DND-41 (cell line): ENCODE measurements at regions not wholly inside any gene's neighbourhood (a gene's known extent, or its start where the extent isn't known, plus 50 kb on each side); places are given as distances from the start of the nearest gene placed in this dataset.

Source experiments
- ATAC-seq: fragments of 200-7000 bp; cut with Tn5 transposase; 3 replicates; pipeline ENCODE4 v1.9.1; 2021; ENCODE audit warnings: low read depth; ENCODE audit not compliant: insufficient read depth
- DNase-seq: peaks from one replicate; pipeline ENCODE4 v3.0.0-alpha.2; 2020
- H2AFZ ChIP-seq: 2 replicates; pipeline ENCODE4 v1.6.0; 2012; ENCODE audit warnings: low read depth, low read length
- H3K27ac ChIP-seq: 2 replicates; pipeline ENCODE4 v1.5.1; 2012; ENCODE audit warnings: low read length, inconsistent platforms
- H3K27me3 ChIP-seq: fragments of 200-600 bp; sonication (generic); 2 replicates; pipeline ENCODE4 v1.6.0; 2012; ENCODE audit warnings: low read length, mild to moderate bottlenecking, inconsistent platforms; ENCODE audit not compliant: insufficient read depth, poor library complexity
- H3K36me3 ChIP-seq: 2 replicates; pipeline ENCODE4 v1.5.1; 2012; ENCODE audit warnings: low read length, inconsistent platforms; ENCODE audit not compliant: insufficient read depth
- H3K4me1 ChIP-seq: 2 replicates; pipeline ENCODE4 v1.5.1; 2012; ENCODE audit warnings: mild to moderate bottlenecking, low read length; ENCODE audit not compliant: insufficient read depth
- H3K4me2 ChIP-seq: 2 replicates; pipeline ENCODE4 v1.6.0; 2012; ENCODE audit warnings: mild to moderate bottlenecking, moderate library complexity, low read length, inconsistent platforms; ENCODE audit not compliant: insufficient read depth
- H3K4me3 ChIP-seq, 2 experiments: fragments of 200-600 bp in 1 of 2; shearing (Covaris generic) in 1 of 2; 2 replicates each; pipeline ENCODE4 v1.5.1; 2012 to 2016; ENCODE audit warnings: inconsistent platforms in 2 of 2, low read length in 2 of 2, mild to moderate bottlenecking in 2 of 2, low read depth in 1 of 2, moderate library complexity in 1 of 2
- H3K79me2 ChIP-seq: 2 replicates; pipeline ENCODE4 v1.6.0; 2012; ENCODE audit warnings: low read length, inconsistent platforms; ENCODE audit not compliant: insufficient read depth
- H3K9ac ChIP-seq: 2 replicates; pipeline ENCODE4 v1.6.0; 2012; ENCODE audit warnings: low read depth, mild to moderate bottlenecking, inconsistent platforms, low read length, moderate library complexity
- H3K9me3 ChIP-seq: 2 replicates; pipeline ENCODE4 v1.5.1; 2012; ENCODE audit warnings: low read length, moderate library complexity, mild to moderate bottlenecking, inconsistent platforms; ENCODE audit not compliant: insufficient read depth, severe bottlenecking
- H4K20me1 ChIP-seq: 2 replicates; pipeline ENCODE4 v1.6.0; 2012; ENCODE audit warnings: low read length; ENCODE audit not compliant: insufficient read depth
- EZH2 ChIP-seq: IDR thresholded peaks from 3 replicates; pipeline ENCODE4 v1.6.1; 2012; ENCODE audit warnings: borderline replicate concordance, low read depth, mild to moderate bottlenecking, moderate library complexity, low read length, inconsistent platforms; ENCODE audit not compliant: severe bottlenecking
- TF ChIP-seq, protein P1 (sequence below): IDR thresholded peaks from 2 replicates; pipeline ENCODE4 v1.5.1; 2012; ENCODE audit warnings: borderline replicate concordance, low read length, moderate library complexity, mild to moderate bottlenecking; ENCODE audit not compliant: poor library complexity, severe bottlenecking; ENCODE audit errors: extremely low read depth

DNA sequence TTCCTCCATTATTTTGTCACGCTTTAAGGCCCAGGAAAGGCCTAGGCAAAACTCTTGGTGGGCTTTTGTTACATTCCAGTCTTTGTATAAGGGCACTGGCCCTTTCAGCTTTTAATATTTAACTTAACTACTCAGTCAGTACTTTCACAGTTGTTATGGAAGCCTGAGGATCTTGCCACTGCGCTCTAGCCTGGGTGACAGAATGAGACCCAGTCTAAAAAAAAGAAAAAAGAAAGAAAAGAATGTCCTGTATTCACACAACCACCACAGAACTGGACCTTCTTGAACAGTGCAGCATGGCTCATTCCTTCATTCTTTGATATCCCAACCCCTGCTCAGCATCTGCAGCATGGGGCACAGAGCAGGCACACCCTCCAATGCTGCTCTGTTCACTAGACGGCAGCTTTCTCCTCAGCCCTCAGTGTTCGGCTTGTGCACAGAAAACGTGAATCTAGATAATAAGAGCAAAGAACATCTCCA, 59.6 kb upstream of the EPCAM start:
- no peak for DNase-seq
- no peaks in the 10 kb centered on the region for H4K20me1 ChIP-seq
- H3K9me3 ChIP-seq, result no peaks in the 10 kb centered on the region
- no peak for TF ChIP-seq EZH2
- TF ChIP-seq, protein P1, sequence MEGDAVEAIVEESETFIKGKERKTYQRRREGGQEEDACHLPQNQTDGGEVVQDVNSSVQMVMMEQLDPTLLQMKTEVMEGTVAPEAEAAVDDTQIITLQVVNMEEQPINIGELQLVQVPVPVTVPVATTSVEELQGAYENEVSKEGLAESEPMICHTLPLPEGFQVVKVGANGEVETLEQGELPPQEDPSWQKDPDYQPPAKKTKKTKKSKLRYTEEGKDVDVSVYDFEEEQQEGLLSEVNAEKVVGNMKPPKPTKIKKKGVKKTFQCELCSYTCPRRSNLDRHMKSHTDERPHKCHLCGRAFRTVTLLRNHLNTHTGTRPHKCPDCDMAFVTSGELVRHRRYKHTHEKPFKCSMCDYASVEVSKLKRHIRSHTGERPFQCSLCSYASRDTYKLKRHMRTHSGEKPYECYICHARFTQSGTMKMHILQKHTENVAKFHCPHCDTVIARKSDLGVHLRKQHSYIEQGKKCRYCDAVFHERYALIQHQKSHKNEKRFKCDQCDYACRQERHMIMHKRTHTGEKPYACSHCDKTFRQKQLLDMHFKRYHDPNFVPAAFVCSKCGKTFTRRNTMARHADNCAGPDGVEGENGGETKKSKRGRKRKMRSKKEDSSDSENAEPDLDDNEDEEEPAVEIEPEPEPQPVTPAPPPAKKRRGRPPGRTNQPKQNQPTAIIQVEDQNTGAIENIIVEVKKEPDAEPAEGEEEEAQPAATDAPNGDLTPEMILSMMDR, result no peak
- no peak for ATAC-seq
- H3K4me1 ChIP-seq, result no peaks in the 10 kb centered on the region
- no peak overlapping the region for H3K27ac ChIP-seq
- no peak overlapping the region for H3K4me3 ChIP-seq
- no peak overlapping the region for H3K4me2 ChIP-seq
- H3K9ac ChIP-seq, result no peak overlapping the region
- no peaks in the 10 kb centered on the region for H3K79me2 ChIP-seq
- no peak overlapping the region for H2AFZ ChIP-seq
- no peaks in the 10 kb centered on the region for H3K36me3 ChIP-seq
- H3K27me3 ChIP-seq, result peaks cover 6% of the 10 kb centered on the region

DNA sequence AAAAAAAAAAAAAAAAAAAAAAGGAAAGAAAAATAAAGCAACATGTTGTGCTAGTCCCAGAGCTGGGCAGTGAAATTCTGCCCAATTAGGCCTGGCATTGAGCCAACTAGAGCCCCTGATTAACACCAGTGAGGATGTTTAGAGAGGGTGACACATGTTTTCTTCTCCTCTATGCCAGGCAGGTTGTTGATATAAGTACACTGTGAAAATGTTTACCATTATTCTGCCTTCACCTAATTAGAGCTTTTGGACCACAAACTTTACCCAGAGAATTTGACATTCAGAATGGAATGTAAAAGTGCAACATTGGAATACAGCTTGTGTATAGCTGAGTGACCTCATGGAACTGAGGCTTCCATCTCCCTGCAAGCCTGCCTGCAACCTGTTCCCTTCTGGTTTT, 62.0 kb upstream of the EPCAM start:
- H3K27ac ChIP-seq, result no peak overlapping the region
- H3K4me3 ChIP-seq, result no peak overlapping the region
- no peaks in the 10 kb centered on the region for H3K36me3 ChIP-seq
- ATAC-seq (no peak), DNase-seq (no peak)
- H3K9me3 ChIP-seq, result no peaks in the 10 kb centered on the region
- H4K20me1 ChIP-seq, result no peaks in the 10 kb centered on the region
- no peaks in the 10 kb centered on the region for H3K4me1 ChIP-seq
- TF ChIP-seq, protein P1, result no peak
- no peak for TF ChIP-seq EZH2
- H3K4me2 ChIP-seq, result no peak overlapping the region
- H3K79me2 ChIP-seq, result no peaks in the 10 kb centered on the region
- no peak overlapping the region for H2AFZ ChIP-seq
- no peak overlapping the region for H3K9ac ChIP-seq
- peaks cover 13% of the 10 kb centered on the region for H3K27me3 ChIP-seq

DNA sequence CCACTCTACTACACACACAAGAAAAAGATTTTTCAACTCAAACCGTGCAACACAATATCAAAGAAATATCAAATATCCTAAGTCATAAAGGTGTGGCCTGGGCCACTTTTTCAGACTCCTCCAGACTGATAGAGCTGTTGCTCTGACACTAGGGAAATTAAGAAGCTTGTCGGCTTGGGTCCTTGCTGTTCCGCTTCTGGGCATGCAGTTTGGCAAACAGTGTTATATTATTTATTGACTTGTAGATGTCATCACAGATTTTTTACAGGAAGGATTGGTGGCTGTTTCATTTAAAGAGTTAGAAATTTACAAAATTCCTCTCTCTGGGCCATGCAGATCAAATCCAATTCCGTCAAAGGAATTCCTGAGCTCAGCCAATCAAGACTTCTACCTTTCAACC, 64.5 kb upstream of the EPCAM start:
- Histone ChIP-seq H3K27ac (no peak overlapping the region), H3K4me3 (no peak overlapping the region), H3K4me1 (no peaks in the 10 kb centered on the region), H3K4me2 (no peak overlapping the region), H3K9ac (no peak overlapping the region), H4K20me1 (no peaks in the 10 kb centered on the region), H2AFZ (no peak overlapping the region), H3K27me3 (peaks cover 25% of the 10 kb centered on the region), H3K79me2 (no peaks in the 10 kb centered on the region), H3K9me3 (no peaks in the 10 kb centered on the region), H3K36me3 (no peaks in the 10 kb centered on the region)
- TF ChIP-seq EZH2, result no peak
- TF ChIP-seq, protein P1, result no peak
- no peak for ATAC-seq
- DNase-seq, result no peak
